GM19463 (cell line): ENCODE measurements at regions not wholly inside any gene's neighbourhood (a gene's known extent, or its start where the extent isn't known, plus 50 kb on each side); places are given as distances from the start of the nearest gene placed in this dataset.
A peak's percentile ranks its signal among the peaks of the same experiment; 100 is the strongest.

ENCODE experiments used
- ATAC-seq: cut with Tn5 transposase; IDR thresholded peaks from one replicate; pipeline ENCODE4 v1.9.1; 2021; ENCODE audit warnings: mild to moderate bottlenecking, moderate library complexity; ENCODE audit not compliant: unreplicated experiment

- ATAC-seq: no peak
These were observed 188.3 kb downstream of the SLC24A2 start for GRCh38 chr9:19600538-19600937.

GRCh38 chr9:19598722-19599121 is 189.9 kb downstream of the ACER2 start:
- no peak for ATAC-seq

GRCh38 chr9:19597176-19597575 is 188.4 kb downstream of the ACER2 start:
- ATAC-seq: no peak

- no peak for ATAC-seq
These were observed 186.2 kb downstream of the ACER2 start for GRCh38 chr9:19595003-19595402.

GRCh38 chr9:19587678-19588077 is 178.9 kb downstream of the ACER2 start:
- no peak for ATAC-seq

GRCh38 chr9:19583890-19584289 is 175.1 kb downstream of the ACER2 start:
- no peak for ATAC-seq

GRCh38 chr9:19577411-19577810 is 168.6 kb downstream of the ACER2 start:
- ATAC-seq: no peak

- ATAC-seq: no peak
These were observed 160.1 kb downstream of the ACER2 start for GRCh38 chr9:19568946-19569345.

- ATAC-seq: no peak
These were observed 155.7 kb downstream of the ACER2 start for GRCh38 chr9:19564396-19565061.

- no peak for ATAC-seq
These were observed 146.4 kb downstream of the ACER2 start for GRCh38 chr9:19555214-19555613.

- ATAC-seq: no peak
These were observed 145.7 kb downstream of the ACER2 start for GRCh38 chr9:19554529-19554928.

- ATAC-seq: no peak
These were observed 144.6 kb downstream of the ACER2 start for GRCh38 chr9:19553441-19553840.

- ATAC-seq: no peak
These were observed 143.7 kb downstream of the ACER2 start for GRCh38 chr9:19552282-19553105.

GRCh38 chr9:19551124-19551929 is 142.5 kb downstream of the ACER2 start:
- ATAC-seq: peak; percentile 67

GRCh38 chr9:19550009-19550408 is 141.2 kb downstream of the ACER2 start:
- ATAC-seq: no peak

GRCh38 chr9:19533373-19533772 is 124.6 kb downstream of the ACER2 start:
- no peak for ATAC-seq

GRCh38 chr9:19527663-19528062 is 118.9 kb downstream of the ACER2 start:
- no peak for ATAC-seq

GRCh38 chr9:19522558-19522957 is 113.7 kb downstream of the ACER2 start:
- ATAC-seq: no peak

- ATAC-seq: no peak
These were observed 112.4 kb downstream of the ACER2 start for GRCh38 chr9:19521205-19521604.

GRCh38 chr9:19517202-19517942 is 108.6 kb downstream of the ACER2 start:
- ATAC-seq: no peak

GRCh38 chr9:19516348-19516747 is 107.5 kb downstream of the ACER2 start:
- no peak for ATAC-seq
